Jurkat, Clone E6-1 (cell line): ENCODE measurements at regions not wholly inside any gene's neighbourhood (a gene's known extent, or its start where the extent isn't known, plus 50 kb on each side); places are given as distances from the start of the nearest gene placed in this dataset.

Source experiments
- DNase-seq: peaks from one replicate; pipeline ENCODE4 v3.0.0-alpha.2; 2011; ENCODE audit warnings: low read depth, low spot score
- H3K4me3 ChIP-seq: 2 replicates; pipeline ENCODE4 v1.5.1; 2011; ENCODE audit warnings: mild to moderate bottlenecking, low read length, control low read depth, moderate library complexity

- no peak overlapping the region for H3K4me3 ChIP-seq
- no peak for DNase-seq
These were observed 51.2 kb upstream of the ROCK1 start for GRCh38 chr18:21162786-21163185.

GRCh38 chr18:21163647-21164547 lies 52.3 kb upstream of the ROCK1 start:
- DNase-seq: no peak
- no peak overlapping the region for H3K4me3 ChIP-seq

DNA sequence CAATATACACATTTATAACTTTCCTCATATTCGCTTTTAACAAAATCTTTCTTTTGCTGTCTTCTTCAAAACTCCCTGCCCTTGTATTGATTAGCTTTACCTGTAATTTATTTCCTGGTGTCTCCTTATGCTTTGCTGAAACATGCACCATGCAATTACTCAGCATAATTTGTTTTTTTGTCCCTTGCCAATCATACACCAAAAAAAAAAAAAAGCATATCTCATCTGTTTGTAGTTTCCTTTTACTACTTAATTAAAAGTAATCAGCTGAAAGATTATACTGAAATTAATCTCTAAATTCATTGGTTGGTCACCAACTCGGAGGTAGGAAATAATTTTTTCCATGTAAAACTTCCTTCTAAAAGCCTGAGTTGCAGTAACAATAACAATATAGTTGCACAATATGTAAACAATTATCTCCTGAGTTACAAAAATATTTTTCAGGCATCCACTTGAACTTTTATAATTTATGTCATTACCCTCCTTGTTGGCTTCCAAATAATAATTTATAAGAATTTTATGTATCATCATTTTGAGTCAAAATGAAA lies 53.0 kb upstream of the ROCK1 start:
- no peak for DNase-seq
- H3K4me3 ChIP-seq: no peak overlapping the region

GRCh38 chr18:21167641-21168377 lies 56.2 kb upstream of the ROCK1 start:
- no peak overlapping the region for H3K4me3 ChIP-seq
- no peak for DNase-seq

- DNase-seq: no peak
- no peak overlapping the region for H3K4me3 ChIP-seq
These were observed 57.3 kb upstream of the ROCK1 start for GRCh38 chr18:21168880-21169279.

DNA sequence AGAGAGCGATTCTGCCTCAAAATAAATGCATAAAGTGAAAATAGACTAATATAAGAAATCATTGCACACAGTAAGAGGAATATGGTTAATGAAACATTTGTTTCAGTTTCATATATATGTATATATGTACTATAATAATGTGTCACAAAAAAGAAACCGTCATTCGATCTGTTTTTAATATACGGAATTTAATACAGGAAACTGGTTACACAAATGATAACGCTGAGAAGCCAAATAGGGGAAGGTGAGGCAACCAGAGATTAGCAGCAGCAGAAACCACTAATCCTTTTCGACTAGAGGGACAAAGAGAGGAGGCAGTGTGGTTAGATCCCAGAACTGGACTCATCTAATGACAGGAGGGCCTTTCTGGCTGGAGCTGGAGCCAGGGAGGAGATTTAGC lies 64.2 kb upstream of the GREB1L start:
- H3K4me3 ChIP-seq: no peak overlapping the region
- no peak for DNase-seq

DNA sequence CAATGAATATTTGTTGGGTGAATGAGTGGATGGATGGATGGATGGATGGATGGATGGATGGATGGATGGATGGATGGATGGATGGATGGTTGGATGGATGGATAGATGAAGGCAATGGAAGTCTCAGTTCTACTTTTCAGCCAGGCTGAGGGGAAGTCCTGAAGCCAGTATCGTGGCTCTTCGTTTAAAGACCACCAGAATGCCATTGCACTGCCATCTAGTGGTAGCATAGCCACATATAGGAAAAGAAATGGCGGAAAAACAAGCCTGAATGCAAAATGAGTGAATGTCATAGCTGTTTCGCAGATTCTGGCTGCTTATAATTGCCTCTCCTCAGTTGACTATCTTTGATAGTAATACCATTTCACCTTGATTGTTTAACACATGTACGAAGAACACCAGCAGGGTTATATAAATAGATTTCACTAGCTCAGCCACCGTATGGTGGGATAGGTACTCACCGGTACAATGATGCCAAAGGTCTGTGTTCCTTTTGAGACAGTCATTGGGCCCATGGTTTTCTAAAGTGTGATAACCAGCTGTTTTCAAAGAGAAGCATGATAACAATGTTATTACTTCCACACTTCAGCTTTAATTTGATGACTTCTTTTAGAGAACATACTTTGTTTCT lies 62.3 kb upstream of the GREB1L start:
- DNase-seq: peak; percentile 67
- no peak overlapping the region for H3K4me3 ChIP-seq

- no peak for DNase-seq
- no peak overlapping the region for H3K4me3 ChIP-seq
These were observed 61.4 kb upstream of the GREB1L start for GRCh38 chr18:21180588-21180987.

- peak; percentile 12 for DNase-seq
- no peak overlapping the region for H3K4me3 ChIP-seq
These were observed 60.3 kb upstream of the GREB1L start for GRCh38 chr18:21181766-21182165.

DNA sequence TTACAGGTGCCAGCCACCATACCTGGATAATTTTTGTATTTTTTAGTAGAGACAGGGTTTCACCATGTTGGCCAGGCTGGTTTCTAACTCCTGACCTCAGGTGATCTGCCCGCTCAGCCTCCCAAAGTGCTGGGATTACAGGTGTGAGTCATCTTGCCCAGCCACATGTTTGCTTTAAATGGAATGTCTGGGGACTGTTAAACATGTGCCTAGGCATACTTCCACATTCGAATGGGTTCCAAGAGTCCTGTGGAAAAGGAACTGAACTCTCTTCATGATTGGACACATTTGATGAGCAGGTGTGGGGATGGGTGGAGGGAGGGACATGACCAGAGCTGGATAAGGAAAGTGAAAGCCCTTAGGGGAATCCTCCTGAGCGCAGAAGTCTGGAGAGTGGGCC lies 58.4 kb upstream of the GREB1L start:
- DNase-seq: no peak
- H3K4me3 ChIP-seq: no peak overlapping the region

- H3K4me3 ChIP-seq: no peak overlapping the region
- DNase-seq: no peak
These were observed 57.5 kb upstream of the GREB1L start for GRCh38 chr18:21184396-21184996.

DNA sequence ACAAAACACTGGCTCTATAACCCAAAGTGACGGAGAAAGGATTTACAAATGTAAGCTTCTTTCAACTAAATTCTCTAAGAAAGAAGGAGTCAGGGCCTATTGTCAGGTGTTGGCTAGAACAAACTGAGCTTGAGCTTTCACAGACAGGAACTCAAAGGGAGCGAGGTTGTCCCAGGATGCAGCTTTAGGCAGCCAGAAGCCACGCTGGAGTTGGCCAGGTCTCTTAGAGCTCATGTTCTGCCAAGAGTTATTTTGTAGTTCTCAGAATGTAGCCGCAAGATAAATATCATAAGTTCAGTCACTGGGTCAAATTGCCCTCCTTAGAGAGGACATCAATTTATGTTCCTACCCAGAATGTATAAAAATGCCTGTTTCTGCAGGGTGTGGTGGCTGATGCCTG lies 54.1 kb upstream of the GREB1L start:
- DNase-seq: no peak
- no peak overlapping the region for H3K4me3 ChIP-seq

GRCh38 chr18:21191596-21192307 lies 50.3 kb upstream of the GREB1L start:
- no peak overlapping the region for H3K4me3 ChIP-seq
- peak; percentile 32 for DNase-seq
